ENCODE measurements at regions not wholly inside any gene's neighbourhood (a gene's known extent, or its start where the extent isn't known, plus 50 kb on each side); places are given as distances from the start of the nearest gene placed in this dataset.
A peak's percentile ranks its signal among the peaks of the same experiment; 100 is the strongest.

GRCh38 chr4:112854420-112854819 is 195.0 kb upstream of the ANK2 start:
- Histone ChIP-seq H3K4me3 (ENCODE audit: low read length, poor library complexity, severe bottlenecking) (no peak overlapping the region), H3K36me3 (ENCODE audit: insufficient read depth, low read length) (no peaks in the 10 kb centered on the region), H2AFZ (ENCODE audit: low read length) (0 out of 2 replicates have a peak overlapping the region, but pooled peaks have one; percentile 25), H3F3A (ENCODE audit: low read depth) (no peaks in the 10 kb centered on the region), H3K4me2 (ENCODE audit: low read depth, low read length, poor library complexity, severe bottlenecking) (no peak overlapping the region), H3K4me1 (ENCODE audit: insufficient read depth, low read length, poor library complexity, severe bottlenecking) (no peaks in the 10 kb centered on the region), H3K9me2 (replicated peaks; ENCODE audit: low read depth, low read length) (no peaks in the 10 kb centered on the region), H4K20me1 (ENCODE audit: insufficient read depth, low read length, poor library complexity, severe bottlenecking) (no peaks in the 10 kb centered on the region), H3K27me3 (ENCODE audit: insufficient read depth, low read length, poor library complexity, severe bottlenecking) (no peaks in the 10 kb centered on the region), H3K79me2 (ENCODE audit: insufficient read depth, low read length) (no peaks in the 10 kb centered on the region), H3K9ac (ENCODE audit: low read depth, low read length, poor library complexity, severe bottlenecking) (no peak overlapping the region), H3K9me3 (ENCODE audit: insufficient read depth, low read depth, low read length) (no peaks in the 10 kb centered on the region)
- no peak for TF ChIP-seq EZH2phosphoT487 (IDR thresholded peaks at IDR 0.05; ENCODE audit: borderline replicate concordance)
- no peak for TF ChIP-seq CTCF (conservative IDR thresholded peaks at IDR 0.05; ENCODE audit: low read length)

- no peaks in the 10 kb centered on the region for H3K4me1 ChIP-seq (ENCODE audit: insufficient read depth, low read length, poor library complexity, severe bottlenecking)
- no peaks in the 10 kb centered on the region for H3K27me3 ChIP-seq (ENCODE audit: insufficient read depth, low read length, poor library complexity, severe bottlenecking)
- H4K20me1 ChIP-seq (ENCODE audit: insufficient read depth, low read length, poor library complexity, severe bottlenecking), result no peaks in the 10 kb centered on the region
- TF ChIP-seq EZH2phosphoT487 (IDR thresholded peaks at IDR 0.05; ENCODE audit: borderline replicate concordance), result no peak
- no peak for TF ChIP-seq CTCF (conservative IDR thresholded peaks at IDR 0.05; ENCODE audit: low read length)
- H3K4me2 ChIP-seq (ENCODE audit: low read depth, low read length, poor library complexity, severe bottlenecking), result no peak overlapping the region
- no peak overlapping the region for H3K4me3 ChIP-seq (ENCODE audit: low read length, poor library complexity, severe bottlenecking)
- no peak overlapping the region for H3K9ac ChIP-seq (ENCODE audit: low read depth, low read length, poor library complexity, severe bottlenecking)
- H3K9me3 ChIP-seq (ENCODE audit: insufficient read depth, low read depth, low read length), result no peaks in the 10 kb centered on the region
- H3K79me2 ChIP-seq (ENCODE audit: insufficient read depth, low read length), result no peaks in the 10 kb centered on the region
- H2AFZ ChIP-seq (ENCODE audit: low read length), result no peak overlapping the region
- H3K9me2 ChIP-seq (replicated peaks; ENCODE audit: low read depth, low read length), result no peaks in the 10 kb centered on the region
- H3K36me3 ChIP-seq (ENCODE audit: insufficient read depth, low read length), result no peaks in the 10 kb centered on the region
- no peaks in the 10 kb centered on the region for H3F3A ChIP-seq (ENCODE audit: low read depth)
Measured at GRCh38 chr4:112855058-112855457, 194.4 kb upstream of the ANK2 start.

- no peaks in the 10 kb centered on the region for H3K4me1 ChIP-seq (ENCODE audit: insufficient read depth, low read length, poor library complexity, severe bottlenecking)
- H2AFZ ChIP-seq (ENCODE audit: low read length), result no peak overlapping the region
- no peak overlapping the region for H3K4me2 ChIP-seq (ENCODE audit: low read depth, low read length, poor library complexity, severe bottlenecking)
- no peak overlapping the region for H3K4me3 ChIP-seq (ENCODE audit: low read length, poor library complexity, severe bottlenecking)
- H3K79me2 ChIP-seq (ENCODE audit: insufficient read depth, low read length), result no peaks in the 10 kb centered on the region
- no peaks in the 10 kb centered on the region for H3F3A ChIP-seq (ENCODE audit: low read depth)
- no peaks in the 10 kb centered on the region for H3K36me3 ChIP-seq (ENCODE audit: insufficient read depth, low read length)
- H3K27me3 ChIP-seq (ENCODE audit: insufficient read depth, low read length, poor library complexity, severe bottlenecking), result no peaks in the 10 kb centered on the region
- H4K20me1 ChIP-seq (ENCODE audit: insufficient read depth, low read length, poor library complexity, severe bottlenecking), result no peaks in the 10 kb centered on the region
- H3K9me3 ChIP-seq (ENCODE audit: insufficient read depth, low read depth, low read length), result no peaks in the 10 kb centered on the region
- H3K9ac ChIP-seq (ENCODE audit: low read depth, low read length, poor library complexity, severe bottlenecking), result no peak overlapping the region
- no peaks in the 10 kb centered on the region for H3K9me2 ChIP-seq (replicated peaks; ENCODE audit: low read depth, low read length)
- TF ChIP-seq CTCF (conservative IDR thresholded peaks at IDR 0.05; ENCODE audit: low read length) (no peak), EZH2phosphoT487 (IDR thresholded peaks at IDR 0.05; ENCODE audit: borderline replicate concordance) (no peak)
Measured at GRCh38 chr4:112857461-112857860, 192.0 kb upstream of the ANK2 start.
